T-cell (primary cell): ENCODE measurements at regions not wholly inside any gene's neighbourhood (a gene's known extent, or its start where the extent isn't known, plus 50 kb on each side); places are given as distances from the start of the nearest gene placed in this dataset.

Experiments used
- ATAC-seq, 4 experiments: fragments of 200-7000 bp in 3 of 4; fragments of 150-1000 bp in 1 of 4; cut with Tn5 transposase; replicated peaks in 1 of 4; 1 replicate in 3 of 4; 2 replicates in 1 of 4; pipeline ENCODE4 v1.10.0; 2021; ENCODE audit warnings: moderate library complexity in 3 of 4, mild to moderate bottlenecking in 2 of 4, moderate number of reproducible peaks in 1 of 4
- CTCF ChIA-PET, 2 donors: fragments of 300-600 bp; sonication (Branson Sonifier 250); formaldehyde crosslinking; loops; one replicate each; lab custom pipeline; 2022; ENCODE audit warnings: antibody characterized with exemption in 2 of 2; lab: Charles Lee
- POLR2A ChIA-PET, 2 donors: fragments of 300-600 bp; sonication (Branson Sonifier 250); formaldehyde crosslinking; loops; one replicate each; lab custom pipeline; 2022; ENCODE audit warnings: antibody characterized with exemption in 2 of 2; lab: Charles Lee
- DNase-seq, 35 experiments: peaks; one replicate each; pipeline versions ENCODE4 v3.0.0 to v3.0.0-alpha.2; 2013 to 2023
- H3K27ac ChIP-seq: one replicate; pipeline ENCODE4 v1.5.1; 2013; ENCODE audit warnings: low read length
- H3K27me3 ChIP-seq, 2 experiments: replicated peaks in 1 of 2; 1 replicate in 1 of 2; 2 replicates in 1 of 2; pipeline versions ENCODE4 v1.6.1 to v1.7.0; 2013; ENCODE audit warnings: low read length in 1 of 2, mixed read lengths in 1 of 2; ENCODE audit not compliant: control insufficient read depth in 2 of 2, insufficient read depth in 2 of 2; ENCODE audit errors: extremely low read depth in 1 of 2
- H3K36me3 ChIP-seq, 2 donors: 1 replicate in 1 of 2; 2 replicates in 1 of 2; pipeline versions ENCODE4 v1.6.1 to v1.7.0; 2013; ENCODE audit warnings: low read length in 1 of 2; ENCODE audit not compliant: control insufficient read depth in 2 of 2, insufficient read depth in 1 of 2; ENCODE audit errors: extremely low read depth in 1 of 2
- H3K4me1 ChIP-seq, 2 experiments: 1 replicate in 1 of 2; 2 replicates in 1 of 2; pipeline versions ENCODE4 v1.6.1 to v1.7.0; 2013; ENCODE audit warnings: low read length in 2 of 2, mixed read lengths in 1 of 2; ENCODE audit not compliant: insufficient read depth in 2 of 2, control insufficient read depth in 1 of 2; ENCODE audit errors: extremely low read depth in 1 of 2
- H3K4me3 ChIP-seq, 2 donors: 1 replicate in 1 of 2; 2 replicates in 1 of 2; pipeline versions ENCODE4 v1.5.1 to v1.7.0; 2013; ENCODE audit warnings: mild to moderate bottlenecking in 2 of 2, low read length in 1 of 2, moderate library complexity in 1 of 2; ENCODE audit not compliant: control insufficient read depth in 1 of 2; ENCODE audit errors: extremely low read depth in 1 of 2
- H3K9me3 ChIP-seq: 2 replicates; pipeline ENCODE4 v1.7.0; 2013
- H3K27ac Mint-ChIP-seq, 2 donors: one replicate each; pipeline ENCODE4 v1.8.0; 2020 to 2021; ENCODE audit warnings: mild to moderate bottlenecking in 2 of 2, mixed read lengths in 2 of 2
- H3K27me3 Mint-ChIP-seq, 2 donors: one replicate each; pipeline ENCODE4 v1.8.0; 2021 to 2022; ENCODE audit warnings: mixed read lengths in 2 of 2
- H3K36me3 Mint-ChIP-seq: one replicate; pipeline ENCODE4 v1.8.0; 2021; ENCODE audit warnings: mixed read lengths
- H3K4me1 Mint-ChIP-seq, 3 donors: one replicate each; pipeline ENCODE4 v1.8.0; 2020 to 2022; ENCODE audit warnings: mixed read lengths in 3 of 3, mild to moderate bottlenecking in 1 of 3
- H3K4me3 Mint-ChIP-seq, 3 donors: one replicate each; pipeline ENCODE4 v1.8.0; 2020 to 2022; ENCODE audit warnings: mild to moderate bottlenecking in 3 of 3, mixed read lengths in 3 of 3, moderate library complexity in 3 of 3
- H3K9me3 Mint-ChIP-seq, 3 donors: one replicate each; pipeline ENCODE4 v1.8.0; 2020 to 2022; ENCODE audit warnings: mixed read lengths in 3 of 3
- WGBS: methylation state at CpG from one replicate; pipeline ENCODE4 v1.1.5; 2013; ENCODE audit warnings: missing lambda C conversion rate; ENCODE audit not compliant: insufficient coverage; 5-methylcytosine and 5-hydroxymethylcytosine counted together

DNA sequence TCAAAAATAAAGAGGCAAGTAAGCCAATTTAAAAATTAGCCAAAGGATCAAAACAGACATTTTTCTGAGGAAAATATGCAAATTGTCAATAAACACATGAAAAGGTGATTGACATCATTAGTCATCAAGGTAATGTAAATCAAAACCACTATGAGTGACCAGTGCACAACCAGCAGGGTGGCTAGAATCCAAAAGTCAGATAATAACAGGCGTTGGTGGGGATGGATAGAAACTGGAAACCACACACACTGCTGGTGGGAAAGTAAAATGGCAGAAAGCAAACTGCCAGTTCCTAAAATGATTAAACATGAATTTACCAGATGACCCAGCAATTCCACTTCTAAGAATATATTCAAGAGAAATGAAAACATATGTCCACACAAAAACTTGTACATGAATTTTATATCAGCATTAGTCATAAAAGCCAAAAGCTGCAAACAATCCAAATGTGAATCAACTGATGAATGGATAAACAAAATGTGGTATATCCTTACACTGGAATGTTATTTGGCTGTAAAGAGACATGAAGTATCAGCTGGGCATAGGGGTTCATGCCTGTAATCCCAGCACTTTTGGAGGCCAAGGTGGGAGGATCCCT lies 74.8 kb upstream of the MBOAT1 start:
- H3K27me3 Mint-ChIP-seq: peaks cover 5 to 15% of the 10 kb centered on the region in 2 donors
- no peaks in the 10 kb centered on the region for H3K36me3 Mint-ChIP-seq
- H3K4me1 Mint-ChIP-seq: peaks cover 5 to 9% (median 8%) of the 10 kb centered on the region in 3 donors
- H3K9me3 ChIP-seq: no peaks in the 10 kb centered on the region
- peaks cover 2 to 3% of the 10 kb centered on the region in 2 experiments for H3K4me1 ChIP-seq
- CTCF ChIA-PET: no interaction called here
- no peak overlapping the region for H3K27ac Mint-ChIP-seq
- DNase-seq (no peak), ATAC-seq (no peak)
- peaks cover 6 to 14% (median 12%) of the 10 kb centered on the region in 3 donors for H3K9me3 Mint-ChIP-seq
- no CpG with 5 or more reads among the region's 1 CpG for WGBS
- no peak overlapping the region for H3K4me3 ChIP-seq
- no peaks in the 10 kb centered on the region for H3K36me3 ChIP-seq
- no peak overlapping the region for H3K4me3 Mint-ChIP-seq
- H3K27ac ChIP-seq: no peak overlapping the region
- POLR2A ChIA-PET: no interaction called here
- no peaks in the 10 kb centered on the region for H3K27me3 ChIP-seq

DNA sequence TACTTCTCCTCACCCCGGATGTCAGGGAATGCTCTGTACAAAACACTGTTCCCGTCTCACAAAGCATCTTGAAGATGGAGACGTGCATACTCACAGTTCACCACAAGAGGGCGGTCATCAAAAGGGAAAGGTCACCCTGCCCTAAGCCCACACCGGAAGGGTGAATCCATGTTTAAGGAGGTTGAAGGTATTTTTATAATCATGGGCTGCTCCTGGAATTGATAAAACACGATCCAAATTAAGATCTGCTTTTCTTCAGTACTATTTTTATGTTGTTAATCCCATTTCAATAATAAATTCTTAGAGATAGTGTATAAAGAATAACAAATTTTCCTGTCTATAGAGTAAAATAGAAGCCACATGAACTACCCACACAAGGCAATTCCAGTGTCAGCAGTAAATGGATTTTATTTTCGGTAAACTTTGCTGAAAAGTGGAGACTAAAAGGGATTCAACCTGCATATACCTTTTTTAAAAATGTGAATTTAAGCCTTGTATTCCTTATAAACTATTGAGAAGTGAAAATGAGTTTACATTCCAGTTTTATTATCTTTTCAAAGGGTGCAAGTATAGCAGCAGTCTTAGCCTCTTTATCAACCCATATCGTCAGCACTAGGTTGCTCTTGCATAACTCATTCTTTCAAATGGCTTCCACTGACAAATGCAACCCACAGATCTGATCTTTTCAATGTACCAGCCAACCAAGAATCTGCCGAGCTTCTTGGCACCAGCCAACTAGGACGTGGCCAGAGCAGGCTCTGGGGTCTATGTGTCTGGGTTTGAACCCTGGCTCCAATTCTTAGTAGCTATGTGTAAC lies 79.7 kb upstream of the MBOAT1 start:
- Histone ChIP-seq H3K36me3 (no peaks in the 10 kb centered on the region), H3K9me3 (no peaks in the 10 kb centered on the region), H3K27me3 (no peaks in the 10 kb centered on the region), H3K27ac (no peak overlapping the region), H3K4me3 (no peak overlapping the region), H3K4me1 (peaks cover 10 to 16% of the 10 kb centered on the region in 2 experiments)
- peak overlapping the region; percentile 66 to 71 for H3K27ac Mint-ChIP-seq
- no peaks in the 10 kb centered on the region for H3K36me3 Mint-ChIP-seq
- WGBS: 0% methylated on average over 2 of the region's 10 CpGs
- peak overlapping the region in 1 of 3 donors; percentile 17 for H3K4me3 Mint-ChIP-seq
- H3K9me3 Mint-ChIP-seq: no peaks in the 10 kb centered on the region
- DNase-seq (peak; percentile 19 to 88 (median 61)), ATAC-seq (peak; percentile 79 to 87 (median 86))
- H3K27me3 Mint-ChIP-seq: no peaks in the 10 kb centered on the region
- H3K4me1 Mint-ChIP-seq: peaks cover 20 to 26% (median 22%) of the 10 kb centered on the region in 3 donors
- ChIA-PET POLR2A (interaction anchor here in 1 of 2 donors (0.6 kb wide), 1 partner anchor 142 kb away, joined by 3 read pairs; no protein-coding TSS in a partner anchor), CTCF (interaction anchor here (0.6 to 3.8 kb wide), 13 partner anchors 28 to 984 kb away, joined by 3 to 12 read pairs (median 4); no protein-coding TSS in a partner anchor)

DNA sequence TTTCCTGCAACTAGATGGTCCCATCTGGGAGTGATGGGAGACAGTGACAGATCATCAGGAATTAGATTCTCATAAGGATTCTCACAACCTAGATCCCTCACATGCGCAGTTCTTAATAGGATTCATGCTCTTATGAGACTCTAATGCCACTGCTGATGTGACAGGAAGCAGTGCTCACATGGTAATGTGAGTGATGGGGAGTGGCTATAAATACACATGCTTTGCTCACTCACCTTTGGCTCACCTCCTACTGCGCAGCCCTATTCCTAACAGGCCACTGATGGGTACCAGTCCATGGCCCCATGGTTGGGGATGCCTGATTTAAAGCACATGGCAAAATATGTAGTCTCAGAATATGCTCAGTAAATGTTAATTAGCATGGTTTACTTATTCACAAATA lies 80.6 kb upstream of the MBOAT1 start:
- Histone ChIP-seq H3K4me1 (peaks cover 10 to 16% of the 10 kb centered on the region in 2 experiments), H3K27ac (no peak overlapping the region), H3K4me3 (no peak overlapping the region), H3K36me3 (no peaks in the 10 kb centered on the region), H3K27me3 (no peaks in the 10 kb centered on the region), H3K9me3 (no peaks in the 10 kb centered on the region)
- POLR2A ChIA-PET: no interaction called here
- no peak overlapping the region for H3K4me3 Mint-ChIP-seq
- peak; percentile 45 to 74 (median 58) for ATAC-seq
- peak in 1 of 35 experiments; percentile 25 for DNase-seq
- CTCF ChIA-PET: interaction anchor here (0.6 to 1.4 kb wide), 9 partner anchors 83 to 237 kb away, joined by 3 to 6 read pairs (median 4); no protein-coding TSS in a partner anchor
- WGBS: no CpG with 5 or more reads among the region's 2 CpGs
- H3K9me3 Mint-ChIP-seq: no peaks in the 10 kb centered on the region
- peak overlapping the region in 1 of 2 donors; percentile 9 for H3K27ac Mint-ChIP-seq
- H3K27me3 Mint-ChIP-seq: no peaks in the 10 kb centered on the region
- peaks cover 20 to 26% (median 22%) of the 10 kb centered on the region in 3 donors for H3K4me1 Mint-ChIP-seq
- H3K36me3 Mint-ChIP-seq: no peaks in the 10 kb centered on the region

DNA sequence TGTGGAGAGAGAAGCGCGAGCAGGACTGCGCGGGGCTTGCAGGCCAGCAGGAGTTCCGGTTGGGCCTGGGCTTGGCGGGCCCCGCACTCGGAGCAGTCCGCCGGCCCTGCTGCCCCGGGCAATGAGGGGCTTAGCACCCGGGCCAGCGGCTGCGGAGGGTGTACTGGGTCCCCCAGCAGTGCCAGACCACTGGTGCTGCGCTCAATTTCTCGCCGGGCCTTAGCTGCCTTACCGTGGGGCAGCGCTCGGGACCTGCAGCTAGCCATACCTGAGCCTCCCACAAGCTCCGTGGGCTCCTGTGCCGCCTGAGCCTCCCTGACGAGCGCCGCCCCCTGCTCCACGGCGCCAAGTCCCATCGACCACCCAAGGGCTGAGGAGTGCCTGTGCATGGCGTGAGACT lies 89.0 kb upstream of the MBOAT1 start:
- ChIA-PET POLR2A (no interaction called here), CTCF (interaction anchor here in 1 of 2 donors (1.2 kb wide), 1 partner anchor 15 kb away, joined by 3 read pairs; no protein-coding TSS in a partner anchor)
- Mint-ChIP-seq H3K27ac (no peak overlapping the region), H3K9me3 (no peaks in the 10 kb centered on the region), H3K4me3 (no peak overlapping the region), H3K27me3 (peaks cover 0 to 2% of the 10 kb centered on the region in 2 donors), H3K4me1 (no peaks in the 10 kb centered on the region), H3K36me3 (peaks cover 3% of the 10 kb centered on the region)
- Histone ChIP-seq H3K9me3 (no peaks in the 10 kb centered on the region), H3K27me3 (no peaks in the 10 kb centered on the region), H3K4me3 (no peak overlapping the region), H3K4me1 (no peaks in the 10 kb centered on the region), H3K27ac (no peak overlapping the region), H3K36me3 (no peaks in the 10 kb centered on the region)
- WGBS: 98% methylated on average over 29 of the region's 29 CpGs
- ATAC-seq (no peak), DNase-seq (no peak)

DNA sequence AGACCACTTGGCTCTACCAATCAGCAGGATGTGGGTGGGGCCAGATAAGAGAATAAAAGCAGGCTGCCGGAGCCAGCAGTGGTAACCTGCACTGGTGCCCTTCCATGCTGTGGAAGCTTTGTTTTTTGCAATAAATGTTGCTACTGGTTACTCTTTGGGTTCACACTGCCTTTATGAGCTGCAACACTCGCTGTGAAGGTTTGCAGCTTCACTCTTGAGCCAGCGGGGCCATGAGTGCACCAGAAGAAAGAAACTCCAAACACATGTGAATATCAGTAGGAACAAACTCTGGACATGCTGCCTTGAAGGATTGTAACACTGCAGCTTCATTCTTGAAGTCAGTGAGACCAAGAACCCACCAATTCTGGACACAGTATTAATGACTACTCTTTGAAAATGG lies 89.9 kb upstream of the MBOAT1 start:
- Mint-ChIP-seq H3K9me3 (no peaks in the 10 kb centered on the region), H3K27ac (no peak overlapping the region), H3K36me3 (peaks cover 3% of the 10 kb centered on the region), H3K4me3 (no peak overlapping the region), H3K4me1 (no peaks in the 10 kb centered on the region), H3K27me3 (peaks cover 0 to 2% of the 10 kb centered on the region in 2 donors)
- no peak for DNase-seq
- ChIA-PET POLR2A (no interaction called here), CTCF (interaction anchor here in 1 of 2 donors (0.5 kb wide), 1 partner anchor 14 kb away, joined by 3 read pairs; no protein-coding TSS in a partner anchor)
- Histone ChIP-seq H3K4me1 (no peaks in the 10 kb centered on the region), H3K27ac (no peak overlapping the region), H3K36me3 (no peaks in the 10 kb centered on the region), H3K9me3 (no peaks in the 10 kb centered on the region), H3K27me3 (no peaks in the 10 kb centered on the region), H3K4me3 (no peak overlapping the region)
- WGBS: 60% methylated on average over 3 of the region's 3 CpGs
- ATAC-seq: no peak

DNA sequence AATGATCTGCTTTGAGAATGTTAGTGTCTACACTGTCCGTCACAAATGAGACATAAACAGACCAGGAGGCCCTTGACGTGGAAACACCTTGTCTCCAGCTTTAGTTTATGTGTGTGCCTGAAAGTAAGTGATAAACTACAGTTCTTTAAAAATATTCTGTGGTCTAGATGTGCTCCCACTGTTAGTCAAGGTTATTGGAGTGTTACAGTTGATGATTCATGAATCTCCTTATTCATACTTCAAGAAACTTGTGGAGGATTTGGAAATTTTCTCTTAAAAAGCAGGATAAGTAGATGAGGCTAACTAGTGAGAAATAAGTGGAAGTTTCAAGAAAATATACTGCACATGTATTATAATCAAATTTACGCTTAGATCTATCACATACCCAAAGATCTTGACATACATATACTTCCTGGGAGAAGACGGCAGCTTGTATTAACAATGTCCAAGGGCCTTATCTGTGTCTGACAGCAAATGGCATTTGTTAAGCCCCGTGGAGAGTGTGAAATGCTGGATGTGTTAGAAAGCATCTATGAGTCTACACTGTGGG lies 90.5 kb upstream of the MBOAT1 start:
- CTCF ChIA-PET: no interaction called here

More for the DNA sequence above, 90.5 kb upstream of the MBOAT1 start:
- Histone ChIP-seq H3K4me1 (no peaks in the 10 kb centered on the region), H3K27me3 (no peaks in the 10 kb centered on the region), H3K4me3 (no peak overlapping the region), H3K36me3 (no peaks in the 10 kb centered on the region), H3K27ac (no peak overlapping the region), H3K9me3 (no peaks in the 10 kb centered on the region)
- H3K36me3 Mint-ChIP-seq: peaks cover 3% of the 10 kb centered on the region
- POLR2A ChIA-PET: no interaction called here
- peaks cover 0 to 2% of the 10 kb centered on the region in 2 donors for H3K27me3 Mint-ChIP-seq
- no peak overlapping the region for H3K27ac Mint-ChIP-seq
- WGBS: no CpG with 5 or more reads among the region's 5 CpGs
- H3K9me3 Mint-ChIP-seq: no peaks in the 10 kb centered on the region
- H3K4me3 Mint-ChIP-seq: no peak overlapping the region
- no peaks in the 10 kb centered on the region for H3K4me1 Mint-ChIP-seq
- DNase-seq (no peak), ATAC-seq (no peak)
